Right lobe of liver (tissue), 6 donors: ENCODE measurements at regions not wholly inside any gene's neighbourhood (a gene's known extent, or its start where the extent isn't known, plus 50 kb on each side); places are given as distances from the start of the nearest gene placed in this dataset.

ENCODE experiments used
- ATAC-seq, 4 donors: fragments of 200-7000 bp; cut with Tn5 transposase; one replicate each; pipeline ENCODE4 v1.9.1; 2020; ENCODE audit warnings: mild to moderate bottlenecking in 4 of 4, moderate library complexity in 4 of 4
- DNase-seq, 3 donors: peaks; one replicate each; pipeline ENCODE4 v3.0.0-alpha.2; 2020
- H3K27ac ChIP-seq, 3 donors: fragments of 200-600 bp; one replicate each; pipeline ENCODE4 v1.8.0; 2022
- H3K27me3 ChIP-seq, 2 donors: fragments of 200-600 bp; one replicate each; pipeline ENCODE4 v1.8.0; 2022
- H3K36me3 ChIP-seq, 4 donors: fragments of 200-600 bp; sonication (generic) in 1 of 4; one replicate each; pipeline versions ENCODE4 v1.5.1 to v1.8.0; 2017 to 2022; ENCODE audit warnings: control low read depth in 1 of 4
- H3K4me1 ChIP-seq, 4 donors: fragments of 200-600 bp; sonication (generic) in 1 of 4; one replicate each; pipeline versions ENCODE4 v1.5.1 to v1.8.0; 2017 to 2022; ENCODE audit warnings: control low read depth in 1 of 4
- H3K4me3 ChIP-seq, 3 donors: fragments of 200-600 bp; one replicate each; pipeline ENCODE4 v1.8.0; 2022
- H3K9me3 ChIP-seq, 4 donors: fragments of 200-600 bp; sonication (generic) in 1 of 4; one replicate each; pipeline versions ENCODE4 v1.5.1 to v1.8.0; 2017 to 2022; ENCODE audit warnings: control low read depth in 1 of 4
- POLR2A ChIP-seq: fragments of 450-650 bp; IDR thresholded peaks from one replicate; pipeline ENCODE4 v1.6.1; 2017; ENCODE audit warnings: antibody characterized with exemption, mild to moderate bottlenecking
- WGBS: methylation state at CpG from one replicate; pipeline ENCODE4 v1.1.6; 2018; ENCODE audit warnings: low coverage, low lambda C conversion rate; ENCODE audit not compliant: insufficient coverage; ENCODE audit errors: missing lambda C conversion rate; 5-methylcytosine and 5-hydroxymethylcytosine counted together
- intact Hi-C, 2 donors: fragments of 100-400 bp; cut with DNase I; formaldehyde crosslinking; loops; one replicate each; pipeline versions ENCODE4 v1.11.2 to v1.14.1; 2022
- TF ChIP-seq, protein P1 (sequence below), 4 donors: fragments of 200-600 bp in 3 of 4; fragments of 450-650 bp in 1 of 4; IDR thresholded peaks; one replicate each; pipeline versions ENCODE4 v1.5.1 to v1.8.0; 2016 to 2022; ENCODE audit warnings: antibody characterized with exemption in 4 of 4, mild to moderate bottlenecking in 2 of 4
- donor health status: DM: no; HTN: yes; CAD: no.
- donor health status: DM: no; HTN: no; CAD: no.
- donor health status: DM: no; HTN: no; CAD: no.
- donor health status: DM: no; HTN: yes; CAD: no.
- donor health status: DM: no; HTN: yes; CAD: no.

DNA sequence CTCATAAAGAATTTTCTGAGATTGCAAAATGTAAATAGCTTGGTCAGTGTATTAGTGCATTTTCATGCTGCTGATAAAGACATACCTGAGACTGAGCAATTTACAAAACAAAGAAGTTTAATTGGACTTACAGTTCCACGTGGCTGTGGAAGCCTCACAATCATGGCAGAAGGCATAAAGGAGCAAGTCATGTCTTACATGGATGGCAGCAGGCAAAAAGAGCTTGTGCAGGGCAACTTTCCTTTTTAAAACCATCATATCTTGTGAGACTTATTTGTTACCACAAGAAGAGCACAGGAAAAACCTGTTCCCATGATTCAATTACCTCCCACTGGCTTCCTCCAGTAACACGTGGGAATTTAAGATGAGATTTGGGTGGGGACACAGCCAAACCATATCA lies 112.7 kb upstream of the HDDC2 start:
- DNase-seq: no peak
- H3K4me1 ChIP-seq: no peaks in the 10 kb centered on the region
- no peak overlapping the region for H3K4me3 ChIP-seq
- no peak overlapping the region for H3K27ac ChIP-seq
- 51% methylated on average over 2 of the region's 2 CpGs for WGBS
- no peaks in the 10 kb centered on the region for H3K27me3 ChIP-seq
- H3K9me3 ChIP-seq: no peaks in the 10 kb centered on the region
- intact Hi-C loops: no loop called here
- H3K36me3 ChIP-seq: no peaks in the 10 kb centered on the region
- TF ChIP-seq, protein P1, sequence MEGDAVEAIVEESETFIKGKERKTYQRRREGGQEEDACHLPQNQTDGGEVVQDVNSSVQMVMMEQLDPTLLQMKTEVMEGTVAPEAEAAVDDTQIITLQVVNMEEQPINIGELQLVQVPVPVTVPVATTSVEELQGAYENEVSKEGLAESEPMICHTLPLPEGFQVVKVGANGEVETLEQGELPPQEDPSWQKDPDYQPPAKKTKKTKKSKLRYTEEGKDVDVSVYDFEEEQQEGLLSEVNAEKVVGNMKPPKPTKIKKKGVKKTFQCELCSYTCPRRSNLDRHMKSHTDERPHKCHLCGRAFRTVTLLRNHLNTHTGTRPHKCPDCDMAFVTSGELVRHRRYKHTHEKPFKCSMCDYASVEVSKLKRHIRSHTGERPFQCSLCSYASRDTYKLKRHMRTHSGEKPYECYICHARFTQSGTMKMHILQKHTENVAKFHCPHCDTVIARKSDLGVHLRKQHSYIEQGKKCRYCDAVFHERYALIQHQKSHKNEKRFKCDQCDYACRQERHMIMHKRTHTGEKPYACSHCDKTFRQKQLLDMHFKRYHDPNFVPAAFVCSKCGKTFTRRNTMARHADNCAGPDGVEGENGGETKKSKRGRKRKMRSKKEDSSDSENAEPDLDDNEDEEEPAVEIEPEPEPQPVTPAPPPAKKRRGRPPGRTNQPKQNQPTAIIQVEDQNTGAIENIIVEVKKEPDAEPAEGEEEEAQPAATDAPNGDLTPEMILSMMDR (IDR thresholded peaks at IDR 0.05): no peak
- TF ChIP-seq POLR2A: no peak
- no peak for ATAC-seq

DNA sequence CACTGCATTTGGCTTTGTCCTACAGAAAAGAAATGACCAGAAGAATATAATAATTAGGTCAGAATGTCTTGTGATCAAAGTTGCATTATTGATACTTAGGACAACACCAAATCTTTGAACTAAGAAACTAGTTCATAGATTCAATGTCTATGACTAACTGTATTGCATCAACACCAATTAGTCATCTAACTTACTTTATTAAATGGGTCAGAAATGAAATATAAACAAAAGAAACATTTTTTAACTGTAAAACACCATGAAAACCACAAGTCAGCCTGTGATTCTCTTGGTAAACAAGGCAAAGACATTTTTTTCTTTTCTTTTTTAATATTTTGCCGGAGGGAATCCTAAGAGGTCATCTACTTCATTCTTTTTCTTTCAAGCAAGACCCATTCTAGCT lies 114.1 kb upstream of the HDDC2 start:
- no peaks in the 10 kb centered on the region for H3K9me3 ChIP-seq
- DNase-seq (no peak), ATAC-seq (no peak)
- H3K4me1 ChIP-seq: no peaks in the 10 kb centered on the region
- H3K4me3 ChIP-seq: no peak overlapping the region
- no peak overlapping the region for H3K27ac ChIP-seq
- no peaks in the 10 kb centered on the region for H3K36me3 ChIP-seq
- intact Hi-C loops: no loop called here
- TF ChIP-seq, protein P1 (IDR thresholded peaks at IDR 0.05): no peak
- TF ChIP-seq POLR2A: no peak
- 73% methylated on average over 1 of the region's 1 CpG for WGBS
- H3K27me3 ChIP-seq: no peaks in the 10 kb centered on the region

DNA sequence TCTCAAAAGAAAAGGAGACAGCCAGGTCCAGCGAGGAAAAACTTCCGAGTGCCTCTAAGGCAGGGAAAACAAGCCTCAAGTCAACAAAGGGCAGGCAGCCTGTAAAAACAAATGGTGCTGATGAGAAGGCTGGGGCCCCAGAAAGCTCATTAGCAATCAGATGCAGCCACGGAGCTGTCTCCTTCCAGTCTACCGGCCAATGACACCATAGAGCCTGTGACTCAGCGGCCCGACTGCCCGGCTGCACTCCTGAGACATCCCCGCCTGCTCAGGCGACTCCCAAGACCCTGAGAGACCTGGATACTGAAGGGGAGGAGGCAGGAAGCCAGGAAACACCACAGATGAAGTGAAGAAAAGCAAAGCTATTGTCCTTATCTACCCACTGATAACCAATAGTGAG lies 120.1 kb upstream of the HDDC2 start:
- Histone ChIP-seq H3K27me3 (no peaks in the 10 kb centered on the region), H3K27ac (no peak overlapping the region), H3K4me1 (no peaks in the 10 kb centered on the region), H3K9me3 (no peaks in the 10 kb centered on the region), H3K4me3 (no peak overlapping the region), H3K36me3 (no peaks in the 10 kb centered on the region)
- DNase-seq: no peak
- WGBS: 48% methylated on average over 3 of the region's 9 CpGs
- no peak for TF ChIP-seq POLR2A
- TF ChIP-seq, protein P1 (IDR thresholded peaks at IDR 0.05): no peak
- ATAC-seq: no peak
- intact Hi-C loops: no loop called here

DNA sequence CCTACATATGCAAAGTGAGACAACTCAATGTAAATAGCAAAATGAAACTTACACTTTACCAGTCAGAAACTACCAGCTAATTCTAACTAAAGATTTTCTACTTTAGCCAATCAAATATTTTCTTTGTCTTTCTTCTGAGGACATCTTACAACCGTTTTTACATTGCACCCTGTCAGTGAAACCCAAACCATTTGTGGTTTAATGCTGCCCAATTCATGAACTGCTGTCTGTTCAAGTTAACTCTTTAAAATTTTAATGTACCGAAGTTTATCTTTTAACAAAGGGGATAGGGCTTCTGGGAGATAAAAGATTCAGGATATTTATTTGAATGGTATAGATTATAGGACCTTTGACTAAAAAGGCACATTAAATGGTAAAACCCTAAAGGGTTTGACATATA lies 121.3 kb upstream of the HDDC2 start:
- 50% methylated on average over 2 of the region's 2 CpGs for WGBS
- no peak overlapping the region for H3K4me3 ChIP-seq
- ATAC-seq (no peak), DNase-seq (no peak)
- intact Hi-C loops: no loop called here
- no peak for TF ChIP-seq POLR2A
- TF ChIP-seq, protein P1 (IDR thresholded peaks at IDR 0.05): no peak
- H3K36me3 ChIP-seq: no peaks in the 10 kb centered on the region
- no peak overlapping the region for H3K27ac ChIP-seq
- no peaks in the 10 kb centered on the region for H3K27me3 ChIP-seq
- H3K9me3 ChIP-seq: no peaks in the 10 kb centered on the region
- no peaks in the 10 kb centered on the region for H3K4me1 ChIP-seq

DNA sequence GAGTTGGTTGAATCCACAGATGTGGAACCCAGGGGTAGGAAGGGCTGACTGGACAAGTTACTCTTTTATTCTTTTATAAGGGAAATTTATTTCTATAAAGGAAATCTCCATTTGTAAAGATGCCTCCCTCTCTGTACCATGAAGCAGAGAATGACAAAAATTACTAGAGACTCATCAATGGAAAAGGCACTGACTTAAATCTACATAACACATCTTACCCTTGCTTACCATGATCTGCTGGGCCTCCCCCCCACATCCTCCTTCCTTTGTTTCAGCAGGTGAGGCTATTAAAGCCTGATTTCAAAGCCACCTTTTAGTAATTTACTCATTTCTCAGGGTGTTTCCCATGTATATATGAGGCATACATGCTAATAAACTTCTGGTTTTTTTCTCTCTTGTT lies 130.2 kb upstream of the HDDC2 start:
- Histone ChIP-seq H3K4me1 (no peaks in the 10 kb centered on the region), H3K4me3 (no peak overlapping the region), H3K9me3 (no peaks in the 10 kb centered on the region), H3K27me3 (no peaks in the 10 kb centered on the region), H3K27ac (no peak overlapping the region), H3K36me3 (no peaks in the 10 kb centered on the region)
- ATAC-seq: no peak
- DNase-seq: no peak
- TF ChIP-seq, protein P1 (IDR thresholded peaks at IDR 0.05): no peak
- no peak for TF ChIP-seq POLR2A
- intact Hi-C loops: no loop called here
